GM18951 (cell line): ENCODE measurements at regions not wholly inside any gene's neighbourhood (a gene's known extent, or its start where the extent isn't known, plus 50 kb on each side); places are given as distances from the start of the nearest gene placed in this dataset.
"Not testable (repeated sequence)": the region's sequence is repeated elsewhere in the genome, so short reads cannot be mapped to it uniquely, and the experiment has no call there.

Experiments used
- POLR2A ChIP-seq: IDR thresholded peaks from 4 replicates; pipeline ENCODE4 v1.6.1; 2011; ENCODE audit warnings: mild to moderate bottlenecking; ENCODE audit not compliant: insufficient read length, insufficient read depth; ENCODE audit errors: extremely low read depth
- in situ Hi-C: fragments of 300-500 bp; cut with MboI; formaldehyde crosslinking; loops from one replicate; pipeline ENCODE4 v1.12.0; 2022; ENCODE audit warnings: low sequenced_read_pairs, mixed read lengths, inconsistent platforms; ENCODE audit not compliant: unreplicated experiment

DNA sequence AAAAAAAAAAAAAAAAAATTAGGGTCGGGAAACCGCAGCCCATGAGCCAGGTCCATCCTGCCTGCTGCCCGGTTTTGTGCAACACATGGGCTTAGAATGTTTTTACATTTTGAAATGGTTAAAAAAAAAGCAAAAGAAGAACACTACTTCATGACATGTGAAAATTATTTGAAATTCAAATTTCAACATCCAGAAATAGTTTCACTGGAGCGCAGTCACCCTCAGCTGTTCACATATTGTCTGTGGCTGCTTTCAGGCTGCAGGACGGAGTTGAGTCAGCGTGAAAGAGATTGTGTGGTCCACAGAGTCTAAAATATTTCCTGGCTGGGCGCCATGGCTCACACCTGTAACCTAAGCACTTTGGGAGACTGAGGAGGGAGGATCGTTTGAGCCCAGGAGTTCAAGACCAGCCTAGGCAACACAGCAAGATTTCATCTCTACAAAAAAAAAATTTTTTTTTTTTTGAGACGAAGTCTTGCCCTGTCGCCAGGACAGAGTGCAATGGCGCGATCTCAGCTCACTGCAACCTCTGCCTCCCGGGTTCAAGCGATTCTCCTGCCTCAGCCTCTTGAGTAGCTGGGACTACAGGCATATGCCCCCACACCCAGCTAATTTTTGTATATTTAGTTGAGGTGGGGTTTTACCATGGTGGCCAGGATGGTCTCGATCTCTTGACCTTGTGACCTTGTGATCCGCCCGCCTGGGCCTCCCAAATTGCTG, 63.9 kb upstream of the ECHDC3 start:
- in situ Hi-C loops, result no loop called here
- TF ChIP-seq POLR2A, result peak; percentile 30

DNA sequence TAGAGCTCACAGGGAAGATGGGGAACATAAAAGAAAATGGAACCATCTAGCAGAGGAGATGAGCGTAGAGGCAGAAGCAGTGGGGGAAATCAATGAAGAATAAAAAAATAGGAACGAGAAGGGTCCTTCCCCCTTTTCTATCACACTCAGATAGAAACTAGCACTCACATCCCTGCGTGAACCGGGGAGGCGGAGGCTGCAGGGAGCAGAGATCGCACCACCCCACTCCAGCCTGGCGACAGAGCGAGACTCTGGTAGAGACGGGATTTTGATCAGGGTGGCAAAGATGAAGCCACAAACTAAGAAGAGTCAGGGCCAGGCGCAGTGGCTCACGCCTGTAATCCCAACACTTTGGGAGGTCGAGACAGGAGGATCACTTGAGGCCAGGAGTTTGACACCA, 64.7 kb upstream of the ECHDC3 start:
- in situ Hi-C loops, result no loop called here
- TF ChIP-seq POLR2A, result peak; percentile 16

DNA sequence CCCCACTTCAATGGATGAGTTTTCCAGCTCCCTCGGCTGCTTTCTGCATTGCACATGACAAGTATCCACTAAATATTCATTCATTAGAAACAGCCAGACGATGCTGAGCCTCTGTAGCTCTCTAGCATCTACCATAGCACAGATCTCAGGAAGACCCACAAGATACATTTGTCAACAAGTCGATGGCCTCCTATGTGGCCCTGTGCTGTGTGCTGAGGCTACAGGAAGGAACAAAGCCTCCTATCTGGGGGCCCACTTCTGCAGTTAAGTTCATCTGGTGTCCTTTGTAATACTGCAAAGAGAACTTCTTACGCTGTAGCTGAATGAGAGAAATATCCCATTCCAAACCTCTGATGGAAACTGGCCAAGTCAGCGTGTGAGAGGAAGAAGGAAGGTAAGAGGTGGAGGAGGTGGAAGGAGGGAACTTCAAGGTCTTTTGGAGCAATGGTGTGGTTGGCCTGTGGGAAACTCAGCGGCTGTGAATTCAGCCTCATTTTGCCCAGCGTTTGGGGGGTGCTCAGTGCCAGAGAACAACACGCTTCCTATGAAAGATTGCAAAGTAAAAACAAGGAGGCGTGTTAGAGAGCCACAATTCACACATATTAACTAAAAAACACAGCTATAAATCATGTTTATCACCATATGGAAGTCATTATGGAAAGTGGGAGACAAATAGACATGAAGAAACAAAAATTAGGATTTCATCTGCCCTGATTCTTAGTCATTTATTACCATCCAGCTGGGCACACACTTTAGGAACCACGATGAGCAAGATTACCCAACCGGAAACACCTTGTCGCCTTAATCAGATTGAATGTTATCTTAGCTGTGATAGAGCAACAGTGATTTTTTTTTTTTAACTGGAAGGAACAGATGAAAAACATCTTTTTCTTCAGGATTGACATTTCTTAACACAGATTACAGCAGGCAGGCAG, 62.2 kb upstream of the USP6NL start:
- no peak for TF ChIP-seq POLR2A
- in situ Hi-C loops, result no loop called here

DNA sequence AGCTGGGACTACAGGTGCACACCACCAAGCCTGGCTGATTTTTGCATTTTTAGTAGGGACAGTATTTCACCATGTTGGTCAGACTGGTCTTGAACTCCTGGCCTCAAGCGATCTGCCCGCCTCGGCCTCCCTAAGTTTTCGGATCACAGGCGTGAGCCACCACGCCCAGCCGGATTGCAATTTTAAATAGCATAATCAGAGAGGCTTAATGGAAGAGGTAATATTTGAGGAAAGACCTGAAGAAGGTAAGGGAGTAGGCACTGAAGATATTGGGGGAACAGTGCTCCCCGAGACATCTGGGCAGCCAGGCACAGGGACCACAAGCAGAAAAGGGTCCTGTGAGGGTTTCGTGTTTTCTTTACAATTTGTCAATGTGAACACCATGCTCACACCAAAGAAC, 61.4 kb upstream of the USP6NL start:
- TF ChIP-seq POLR2A, result no peak
- in situ Hi-C loops, result no loop called here

DNA sequence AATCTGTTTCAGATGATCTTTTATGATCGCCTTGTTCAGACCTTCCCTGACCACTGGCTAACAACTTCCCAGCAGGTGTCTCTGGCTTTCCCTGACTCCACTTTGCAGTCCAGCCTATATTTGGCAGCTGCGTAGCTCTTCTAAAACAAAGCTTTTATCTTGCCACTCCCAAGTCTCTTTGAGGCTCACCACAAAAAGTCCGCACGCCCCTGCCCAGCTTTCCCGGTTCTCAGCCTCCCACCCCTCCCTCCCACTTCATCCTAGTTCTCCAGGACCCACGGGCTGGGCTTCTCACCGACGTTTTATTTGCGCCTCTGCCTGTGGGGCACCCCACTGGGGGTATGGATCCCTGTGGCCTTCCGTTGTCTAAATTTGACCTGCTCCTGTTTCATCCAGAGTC, 58.9 kb upstream of the USP6NL start:
- in situ Hi-C loops, result no loop called here
- no peak for TF ChIP-seq POLR2A

DNA sequence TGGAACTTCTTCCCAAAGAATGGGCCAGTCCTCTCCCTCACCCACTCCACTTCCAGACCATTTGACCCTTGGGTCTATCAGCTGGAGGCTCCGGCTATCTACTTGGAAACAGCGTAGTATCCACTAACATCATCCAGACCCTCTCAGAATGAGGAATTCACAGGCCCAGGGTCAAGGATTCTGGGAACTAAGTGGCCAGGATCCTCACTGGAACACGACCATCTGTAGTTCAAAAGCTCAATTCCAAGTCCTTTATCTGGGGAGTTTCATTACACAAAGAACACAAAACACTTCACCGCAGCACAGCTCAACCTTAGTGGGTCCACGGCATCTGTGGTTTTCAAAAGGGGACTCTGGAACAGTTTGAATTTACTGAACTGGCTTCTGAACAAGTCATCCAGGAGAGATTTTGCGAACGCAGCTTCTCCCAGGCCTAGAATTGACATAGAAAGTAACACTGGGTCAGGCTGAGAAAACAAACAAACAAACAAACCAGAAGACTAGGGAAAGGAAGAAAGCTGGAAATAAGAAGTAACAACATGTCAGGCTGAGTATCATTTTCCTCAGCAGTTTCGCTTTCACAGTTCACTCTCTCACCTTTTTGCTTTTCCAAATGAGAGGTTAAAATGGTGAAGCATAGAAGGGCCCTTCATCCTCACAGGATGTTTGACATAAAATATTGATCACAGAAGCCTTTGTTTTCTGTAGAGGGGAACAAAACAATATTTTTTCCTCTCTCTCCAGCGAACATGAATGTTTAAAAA, 57.6 kb upstream of the USP6NL start:
- in situ Hi-C loops, result loop anchor here (5.0 kb wide), 1 partner anchor 37 kb away; no protein-coding TSS in a partner anchor
- TF ChIP-seq POLR2A, result no peak

DNA sequence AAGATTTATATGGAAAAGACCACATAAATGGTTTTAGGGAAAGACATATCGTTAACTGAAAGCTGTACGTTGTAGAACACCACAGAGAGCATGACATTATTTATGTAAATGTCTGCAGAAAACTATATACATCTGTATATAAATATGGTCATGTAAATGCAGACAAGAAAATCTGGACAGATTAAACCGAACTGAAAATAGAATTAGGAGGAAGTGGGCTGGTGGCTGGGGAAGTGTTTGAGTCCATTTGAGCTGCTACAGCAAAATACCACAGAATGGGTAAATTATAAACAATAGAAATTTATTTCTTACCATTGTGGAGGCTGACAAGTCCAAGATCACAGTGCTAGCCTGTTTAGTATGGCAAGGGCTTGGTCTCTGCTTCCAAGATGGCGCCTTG, 56.3 kb upstream of the USP6NL start:
- TF ChIP-seq POLR2A, result no peak
- in situ Hi-C loops, result loop anchor here (5.0 kb wide), 1 partner anchor 35 kb away; no protein-coding TSS in a partner anchor

DNA sequence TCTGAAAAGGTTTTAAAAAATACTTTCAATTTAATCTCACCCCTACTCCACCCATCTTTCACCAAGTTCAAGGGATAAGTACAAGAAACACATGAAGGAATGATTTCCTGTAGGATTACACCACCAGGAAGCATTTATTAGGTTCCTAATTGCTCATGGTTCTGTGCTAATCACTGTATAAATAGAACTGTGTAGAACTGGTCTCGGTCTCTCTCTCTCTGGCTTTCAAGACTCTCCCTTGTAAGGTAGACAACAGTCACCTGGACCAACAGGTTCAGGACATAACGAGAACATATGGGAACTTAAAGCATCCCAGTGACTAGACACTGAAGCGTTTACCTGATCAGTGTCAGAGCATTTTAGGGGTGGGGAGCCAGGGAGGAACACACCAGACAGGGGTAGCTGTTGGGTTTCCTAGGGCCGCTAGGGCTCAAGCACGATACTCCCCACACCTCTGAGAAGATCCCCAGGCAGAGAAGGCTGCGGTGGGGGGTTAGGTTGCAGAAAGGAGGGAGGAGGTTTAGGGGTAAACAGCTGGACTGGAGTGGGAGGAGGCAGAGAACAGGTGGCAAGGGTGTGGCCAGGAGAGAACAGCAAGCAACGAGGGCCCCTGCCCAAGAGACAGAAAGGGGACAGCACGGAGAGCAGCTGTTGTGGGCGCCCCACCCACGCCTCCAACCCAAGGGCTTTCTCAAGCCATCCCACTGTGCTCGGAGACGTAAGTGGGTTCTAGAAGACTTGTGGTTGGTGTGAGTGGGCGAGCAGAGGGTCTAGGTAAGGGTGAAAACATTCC, 52.5 kb upstream of the USP6NL start:
- TF ChIP-seq POLR2A, result no peak
- in situ Hi-C loops, result no loop called here

DNA sequence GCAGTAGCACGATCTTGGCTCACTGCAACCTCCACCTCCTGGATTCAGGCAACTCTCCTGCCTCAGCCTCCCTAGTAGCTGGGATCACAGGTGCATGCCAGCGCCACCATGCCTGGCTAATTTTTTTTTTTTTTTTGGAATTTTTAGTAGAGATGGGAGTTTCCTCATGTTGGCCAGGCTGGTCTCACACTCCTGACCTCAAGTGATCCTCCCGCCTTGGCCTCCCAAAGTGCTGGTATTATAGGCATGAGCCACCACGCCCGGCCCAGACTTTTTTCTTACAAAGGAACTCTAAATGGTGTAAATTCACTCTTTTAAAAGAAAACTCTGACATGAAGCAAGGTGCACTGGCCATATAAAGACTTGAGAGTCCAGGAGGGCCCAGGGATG, 51.7 kb upstream of the USP6NL start:
- in situ Hi-C loops, result not testable (repeated sequence)

DNA sequence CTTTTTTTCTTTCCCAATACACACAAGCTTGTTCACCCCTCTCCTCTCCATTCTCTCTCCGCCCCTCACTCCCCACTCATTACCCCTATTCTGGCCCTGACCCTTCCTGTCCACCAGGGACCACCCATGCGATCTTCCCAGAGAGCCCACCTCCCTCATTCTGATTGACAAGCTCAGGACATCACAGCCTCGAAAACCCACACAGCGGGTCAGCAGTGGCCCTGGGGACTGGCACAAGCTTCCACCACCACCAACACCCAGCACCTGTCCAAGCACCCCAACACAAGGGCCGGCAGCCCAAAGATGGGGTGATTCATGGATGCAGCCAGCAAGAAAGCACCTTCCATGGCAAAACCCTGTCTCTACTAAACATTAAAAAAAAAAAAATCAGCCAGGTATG, 50.0 kb upstream of the USP6NL start:
- TF ChIP-seq POLR2A, result no peak
- in situ Hi-C loops, result no loop called here
